GM12878 (cell line): ENCODE measurements at regions not wholly inside any gene's neighbourhood (a gene's known extent, or its start where the extent isn't known, plus 50 kb on each side); places are given as distances from the start of the nearest gene placed in this dataset.
"Not testable (repeated sequence)": the region's sequence is repeated elsewhere in the genome, so short reads cannot be mapped to it uniquely, and the experiment has no call there.

ENCODE experiments used
- ATAC-seq: fragments of 200-7000 bp; cut with Tn5 transposase; 3 replicates; pipeline ENCODE4 v1.9.1; 2020; ENCODE audit warnings: mild to moderate bottlenecking, moderate library complexity
- BruUV-seq: library from RNA; stranded (reverse); fragments of 400-500 nt; replicated peaks from 2 replicates; lab custom pipeline; 2021; lab: Mats Ljungman, UMichigan
- CTCF ChIA-PET: fragments of 300-600 bp; sonication (Branson Sonifier 250); formaldehyde crosslinking; extraction: SDS; loops from one replicate; lab custom pipeline; 2021; ENCODE audit warnings: inconsistent platforms; lab: Yijun Ruan, JAX
- POLR2A ChIA-PET: fragments of 350-600 bp; formaldehyde crosslinking; extraction: SDS; loops from one replicate; lab custom pipeline; 2021; ENCODE audit warnings: inconsistent platforms; lab: Charles Lee
- RAD21 ChIA-PET: fragments of 300-600 bp; sonication (Branson Sonifier 250); formaldehyde crosslinking; loops from one replicate; lab custom pipeline; 2023; ENCODE audit warnings: antibody characterized with exemption; ENCODE audit not compliant: unreplicated experiment; lab: Charles Lee
- SMC1A ChIA-PET: fragments of 300-600 bp; sonication (Branson Sonifier 250); formaldehyde crosslinking; loops from one replicate; lab custom pipeline; 2023; ENCODE audit not compliant: unreplicated experiment, uncharacterized antibody; lab: Charles Lee
- DNase-seq: peaks from one replicate; pipeline ENCODE4 v3.0.0-alpha.2; 2011; ENCODE audit warnings: low read depth, low spot score
- FAIRE-seq: peaks from 3 replicates; lab custom pipeline; 2011; peaks lifted over from hg19 to GRCh38; lab: Jason Lieb, UNC
- H2AFZ ChIP-seq: 2 replicates; pipeline ENCODE4 v1.6.0; 2011; ENCODE audit warnings: low read depth, low read length, control low read depth; ENCODE audit not compliant: control insufficient read depth
- H3K27ac ChIP-seq: 2 replicates; pipeline ENCODE4 v1.5.1; 2011; ENCODE audit warnings: control low read depth; ENCODE audit not compliant: control insufficient read depth, insufficient read depth
- H3K27me3 ChIP-seq, 2 experiments: replicated peaks in 1 of 2; 2 replicates each; pipeline versions ENCODE4 v1.6.0 to v1.6.1; 2011; ENCODE audit warnings: low read length in 1 of 2; ENCODE audit not compliant: control insufficient read depth in 2 of 2, insufficient read depth in 2 of 2
- H3K36me3 ChIP-seq, 2 experiments: 2 replicates each; pipeline ENCODE4 v1.5.1; 2011; ENCODE audit warnings: low read length in 1 of 2; ENCODE audit not compliant: control insufficient read depth in 2 of 2, insufficient read depth in 2 of 2
- H3K4me1 ChIP-seq: 2 replicates; pipeline ENCODE4 v1.6.1; 2011; ENCODE audit warnings: mild to moderate bottlenecking, low read length, moderate library complexity, mixed read lengths; ENCODE audit not compliant: control insufficient read depth, insufficient read depth
- H3K4me2 ChIP-seq: 2 replicates; pipeline ENCODE4 v1.6.0; 2011; ENCODE audit warnings: control low read depth; ENCODE audit not compliant: control insufficient read depth, insufficient read depth
- H3K4me3 ChIP-seq: fragments of 200-600 bp; sonication (generic); 2 replicates; pipeline ENCODE4 v1.5.1; 2016
- H3K79me2 ChIP-seq: 2 replicates; pipeline ENCODE4 v1.6.0; 2011; ENCODE audit warnings: low read length; ENCODE audit not compliant: control insufficient read depth, insufficient read depth
- H3K9ac ChIP-seq: 2 replicates; pipeline ENCODE4 v1.8.0; 2011; ENCODE audit warnings: low read length, control low read depth, mixed read lengths; ENCODE audit not compliant: control insufficient read depth, insufficient read depth
- H3K9me3 ChIP-seq: replicated peaks from 3 replicates; pipeline ENCODE4 v1.5.1; 2011; ENCODE audit warnings: mild to moderate bottlenecking, low read length; ENCODE audit not compliant: control insufficient read depth, insufficient read depth
- H4K20me1 ChIP-seq: 2 replicates; pipeline ENCODE4 v1.6.0; 2011; ENCODE audit not compliant: control insufficient read depth, insufficient read depth
- CREM ChIP-seq: IDR thresholded peaks from 2 replicates; pipeline ENCODE4 v1.6.1; 2014; ENCODE audit warnings: antibody characterized with exemption, low read depth
- DPF2 ChIP-seq: fragments of 450-650 bp; IDR thresholded peaks from 2 replicates; pipeline ENCODE4 v1.6.1; 2017; ENCODE audit warnings: mild to moderate bottlenecking
- EGR1 ChIP-seq, 2 experiments: IDR thresholded peaks; 1 replicate in 1 of 2; 2 replicates in 1 of 2; pipeline ENCODE4 v1.6.1; 2011 to 2012; ENCODE audit warnings: low read depth in 2 of 2, low read length in 2 of 2, borderline replicate concordance in 1 of 2, mild to moderate bottlenecking in 1 of 2, moderate library complexity in 1 of 2
- ESRRA ChIP-seq: IDR thresholded peaks from 2 replicates; pipeline ENCODE4 v1.6.1; 2012; ENCODE audit warnings: mild to moderate bottlenecking, low read length, improper control_type of control experiment
- JUNB ChIP-seq: IDR thresholded peaks from 2 replicates; pipeline ENCODE4 v1.6.1; 2016; ENCODE audit warnings: antibody characterized with exemption, mild to moderate bottlenecking
- MTA2 ChIP-seq: fragments of 450-650 bp; IDR thresholded peaks from 2 replicates; pipeline ENCODE4 v1.6.1; 2016; ENCODE audit warnings: low read depth, mild to moderate bottlenecking, moderate library complexity
- MYB ChIP-seq: fragments of 150-350 bp; IDR thresholded peaks from 2 replicates; pipeline ENCODE4 v1.6.1; 2014; ENCODE audit warnings: mild to moderate bottlenecking, low read depth, low read length, borderline replicate concordance
- POU2F2 ChIP-seq: IDR thresholded peaks from 3 replicates; pipeline ENCODE4 v1.6.1; 2011; ENCODE audit warnings: low read depth, mild to moderate bottlenecking, low read length, borderline replicate concordance
- RFX5 ChIP-seq: IDR thresholded peaks from 2 replicates; pipeline ENCODE4 v1.6.1; 2011; ENCODE audit warnings: low read depth, low read length, improper control_type of control experiment
- SMARCA5 ChIP-seq: fragments of 450-650 bp; IDR thresholded peaks from 2 replicates; pipeline ENCODE4 v1.6.1; 2017; ENCODE audit warnings: mild to moderate bottlenecking
- SP1 ChIP-seq: IDR thresholded peaks from one replicate; pipeline ENCODE4 v1.6.1; 2011; ENCODE audit warnings: low read depth, low read length
- ZNF217 ChIP-seq: fragments of 450-650 bp; IDR thresholded peaks from 2 replicates; pipeline ENCODE4 v1.6.1; 2017; ENCODE audit warnings: antibody characterized with exemption, mild to moderate bottlenecking
- WGBS: methylation state at CpG from one replicate; pipeline ENCODE4 v1.1.6; 2016; ENCODE audit warnings: low lambda C conversion rate; ENCODE audit not compliant: insufficient replicate concordance, insufficient coverage; ENCODE audit errors: missing lambda C conversion rate; 5-methylcytosine and 5-hydroxymethylcytosine counted together
- in situ Hi-C: fragments of 300-500 bp; cut with MboI; formaldehyde crosslinking; loops from 9 replicates; pipeline ENCODE4 v1.14.3; 2018; ENCODE audit warnings: mixed read lengths
- intact Hi-C: fragments of 100-400 bp; cut with micrococcal nuclease; formaldehyde crosslinking; loops from one replicate; pipeline ENCODE4 v1.14.2; 2022; ENCODE audit not compliant: unreplicated experiment

- RAD21 ChIA-PET: no interaction called here
- no peak for ATAC-seq
- intact Hi-C loops: no loop called here
- TF ChIP-seq SMARCA5 (no peak), RFX5 (no peak), CREM (no peak), ESRRA (no peak), DPF2 (no peak), MYB (no peak), SP1 (no peak), MTA2 (no peak), JUNB (no peak), POU2F2 (no peak), ZNF217 (no peak), EGR1 (IDR thresholded peaks at IDR 0.05; ENCODE audit: borderline replicate concordance in 1 of 2, low read depth in 2 of 2, low read length in 2 of 2) (no peak)
- TF ChIP-seq, all 136 proteins: peak for 0
- H2AFZ ChIP-seq: no peak overlapping the region
- FAIRE-seq: no peak
- no peak for DNase-seq
- H3K27me3 ChIP-seq: no peaks in the 10 kb centered on the region
- H3K79me2 ChIP-seq: no peaks in the 10 kb centered on the region
- no peaks in the 10 kb centered on the region for H4K20me1 ChIP-seq
- POLR2A ChIA-PET: no interaction called here
- no peaks in the 10 kb centered on the region for H3K36me3 ChIP-seq
- H3K9me3 ChIP-seq: no peaks in the 10 kb centered on the region
- no peak overlapping the region for H3K27ac ChIP-seq
- H3K4me1 ChIP-seq: no peaks in the 10 kb centered on the region
- CTCF ChIA-PET: interaction anchor here (1.1 kb wide), 1 partner anchor 109 kb away, joined by 4 read pairs; no protein-coding TSS in a partner anchor
- no peak overlapping the region for H3K4me3 ChIP-seq
- SMC1A ChIA-PET: no interaction called here
- in situ Hi-C loops: no loop called here
- no TSS peak for BruUV-seq
- H3K4me2 ChIP-seq: no peak overlapping the region
- 42% methylated on average over 2 of the region's 2 CpGs for WGBS
- H3K9ac ChIP-seq: no peak overlapping the region
These were observed 65.4 kb upstream of the IFFO2 start for GRCh38 chr1:19021845-19022244.

DNA sequence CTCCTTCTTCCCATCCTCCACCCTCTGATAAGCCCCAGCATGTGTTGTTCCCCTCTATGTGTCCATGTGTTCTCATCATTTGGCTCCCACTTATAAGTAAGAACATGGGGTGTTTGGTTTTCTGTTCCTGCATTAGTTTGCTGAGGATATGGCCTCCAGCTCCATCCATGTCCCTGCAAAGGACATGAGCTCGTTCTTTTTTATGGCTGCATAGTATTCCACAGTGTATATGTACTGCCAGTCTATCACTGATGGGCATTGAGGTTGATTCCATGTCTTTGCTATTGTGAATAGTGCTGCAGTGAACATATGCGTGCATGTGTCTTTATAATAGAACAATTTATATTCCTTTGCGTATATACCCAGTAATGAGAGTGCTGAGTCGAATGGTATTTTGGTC, 62.8 kb upstream of the IFFO2 start:
- RAD21 ChIA-PET, H3K27ac ChIP-seq, in situ Hi-C loops, H3K9ac ChIP-seq, H3K9me3 ChIP-seq, H4K20me1 ChIP-seq, intact Hi-C loops, H3K4me1 ChIP-seq, H3K36me3 ChIP-seq, POLR2A ChIA-PET, H3K4me3 ChIP-seq, H3K4me2 ChIP-seq, BruUV-seq, FAIRE-seq, H3K79me2 ChIP-seq, H3K27me3 ChIP-seq, ATAC-seq, DNase-seq, H2AFZ ChIP-seq: not testable (repeated sequence)
- ChIA-PET CTCF (interaction anchor here (1.0 to 1.3 kb wide), 2 partner anchors 94 to 106 kb away, joined by 3 read pairs; no protein-coding TSS in a partner anchor), SMC1A (interaction anchor here (0.7 kb wide), 1 partner anchor 958 kb away, joined by 3 read pairs; no protein-coding TSS in a partner anchor)
- 74% methylated on average over 4 of the region's 4 CpGs for WGBS
